H9 (cell line): ENCODE measurements at regions not wholly inside any gene's neighbourhood (a gene's known extent, or its start where the extent isn't known, plus 50 kb on each side); places are given as distances from the start of the nearest gene placed in this dataset.
A peak's percentile ranks its signal among the peaks of the same experiment; 100 is the strongest.

Experiments
- DNase-seq: peaks from one replicate; pipeline ENCODE4 v3.0.0-alpha.2; 2017
- H2AFZ ChIP-seq: one replicate; pipeline ENCODE4 v1.6.1; 2013; ENCODE audit warnings: mild to moderate bottlenecking, low read length, control low read depth, moderate library complexity
- H2AK5ac ChIP-seq: 2 replicates; pipeline ENCODE4 v1.6.1; 2013; ENCODE audit warnings: low read length, control low read depth, mixed read lengths; ENCODE audit not compliant: insufficient read length
- H2BK120ac ChIP-seq: one replicate; pipeline ENCODE4 v1.6.1; 2013; ENCODE audit warnings: low read depth, mild to moderate bottlenecking, low read length, control low read depth, inconsistent platforms; ENCODE audit not compliant: poor library complexity, severe bottlenecking
- H2BK12ac ChIP-seq: 2 replicates; pipeline ENCODE4 v1.6.1; 2013; ENCODE audit warnings: low read length, control low read depth, mixed read lengths, low read depth; ENCODE audit not compliant: insufficient read length
- H2BK15ac ChIP-seq: 2 replicates; pipeline ENCODE4 v1.6.1; 2013; ENCODE audit warnings: low read depth, low read length, control low read depth
- H2BK20ac ChIP-seq: one replicate; pipeline ENCODE4 v1.6.1; 2013; ENCODE audit warnings: low read depth, mild to moderate bottlenecking, low read length, control low read depth, inconsistent platforms; ENCODE audit not compliant: poor library complexity, severe bottlenecking
- H2BK5ac ChIP-seq: 2 replicates; pipeline ENCODE4 v1.6.1; 2013; ENCODE audit warnings: low read length, control low read depth, mixed read lengths; ENCODE audit not compliant: insufficient read length
- H3K14ac ChIP-seq: 2 replicates; pipeline ENCODE4 v1.6.1; 2013; ENCODE audit warnings: low read length, control low read depth; ENCODE audit not compliant: insufficient read depth
- H3K18ac ChIP-seq: 2 replicates; pipeline ENCODE4 v1.6.1; 2013; ENCODE audit warnings: low read depth, mild to moderate bottlenecking, mixed read lengths, low read length, control low read depth; ENCODE audit not compliant: insufficient read length
- H3K23ac ChIP-seq: 2 replicates; pipeline ENCODE4 v1.6.1; 2013; ENCODE audit warnings: low read length, control low read depth, mixed read lengths, low read depth; ENCODE audit not compliant: insufficient read length
- H3K23me2 ChIP-seq: 2 replicates; pipeline ENCODE4 v1.6.1; 2013; ENCODE audit warnings: low read depth, mild to moderate bottlenecking, mixed read lengths, low read length, control low read depth; ENCODE audit not compliant: insufficient read length, poor library complexity, severe bottlenecking
- H3K27ac ChIP-seq: 2 replicates; pipeline ENCODE4 v1.5.1; 2013; ENCODE audit warnings: low read length, control low read depth, mixed read lengths, low read depth; ENCODE audit not compliant: insufficient read length
- H3K27me3 ChIP-seq: 2 replicates; pipeline ENCODE4 v1.6.1; 2013; ENCODE audit warnings: low read length, control low read depth, inconsistent platforms; ENCODE audit not compliant: insufficient read depth
- H3K4ac ChIP-seq: 2 replicates; pipeline ENCODE4 v1.6.1; 2013; ENCODE audit warnings: low read depth, mild to moderate bottlenecking, control low read depth, inconsistent platforms, low read length, moderate library complexity
- H3K4me1 ChIP-seq: 2 replicates; pipeline ENCODE4 v1.6.1; 2013; ENCODE audit warnings: low read length, control low read depth, inconsistent platforms; ENCODE audit not compliant: insufficient read depth
- H3K4me2 ChIP-seq: 2 replicates; pipeline ENCODE4 v1.6.1; 2013; ENCODE audit warnings: low read length, control low read depth, mixed read lengths; ENCODE audit not compliant: insufficient read length, insufficient read depth
- H3K56ac ChIP-seq: 2 replicates; pipeline ENCODE4 v1.6.1; 2013; ENCODE audit warnings: low read depth, mild to moderate bottlenecking, mixed read lengths, low read length, control low read depth; ENCODE audit not compliant: insufficient read length
- H3K79me1 ChIP-seq: 2 replicates; pipeline ENCODE4 v1.6.1; 2013; ENCODE audit warnings: low read depth, mild to moderate bottlenecking, moderate library complexity, low read length, control low read depth, inconsistent platforms; ENCODE audit not compliant: insufficient read depth, poor library complexity, severe bottlenecking
- H3K79me2 ChIP-seq: 2 replicates; pipeline ENCODE4 v1.6.1; 2013; ENCODE audit warnings: low read length, control low read depth, inconsistent platforms; ENCODE audit not compliant: insufficient read depth
- H3K9ac ChIP-seq: 2 replicates; pipeline ENCODE4 v1.6.1; 2013; ENCODE audit warnings: low read length, control low read depth, mixed read lengths; ENCODE audit not compliant: insufficient read length; ENCODE audit errors: extremely low read depth
- H3K9me3 ChIP-seq: one replicate; pipeline ENCODE4 v1.6.1; 2013; ENCODE audit warnings: low read depth, low read length, inconsistent platforms; ENCODE audit not compliant: control insufficient read depth
- H3T11ph ChIP-seq: one replicate; pipeline ENCODE4 v1.6.1; 2013; ENCODE audit warnings: mild to moderate bottlenecking, low read length, control low read depth, inconsistent platforms
- H4K20me1 ChIP-seq: one replicate; pipeline ENCODE4 v1.6.1; 2013; ENCODE audit not compliant: control insufficient read depth, insufficient read length, insufficient read depth
- H4K5ac ChIP-seq: 2 replicates; pipeline ENCODE4 v1.6.1; 2013; ENCODE audit warnings: low read depth, mild to moderate bottlenecking, mixed read lengths, low read length, control low read depth; ENCODE audit not compliant: insufficient read length
- H4K8ac ChIP-seq: replicated peaks from 2 replicates; pipeline ENCODE4 v1.6.1; 2013; ENCODE audit warnings: low read length, control low read depth, mixed read lengths, low read depth; ENCODE audit not compliant: insufficient read length
- H4K91ac ChIP-seq: 2 replicates; pipeline ENCODE4 v1.6.1; 2013; ENCODE audit warnings: low read depth, mild to moderate bottlenecking, moderate library complexity, mixed read lengths, low read length, control low read depth; ENCODE audit not compliant: insufficient read length
- H3K27ac Mint-ChIP-seq, 3 experiments: 2 replicates in 2 of 3; 3 replicates in 1 of 3; pipeline ENCODE4 v1.8.0; 2020 to 2021; ENCODE audit warnings: mixed read lengths in 3 of 3, mild to moderate bottlenecking in 1 of 3, moderate library complexity in 1 of 3
- H3K27me3 Mint-ChIP-seq: 2 replicates; pipeline ENCODE4 v1.8.0; 2021; ENCODE audit warnings: low read depth, mild to moderate bottlenecking, moderate library complexity, mixed read lengths
- H3K36me3 Mint-ChIP-seq, 3 experiments: 2 replicates in 2 of 3; 3 replicates in 1 of 3; pipeline ENCODE4 v1.8.0; 2020 to 2021; ENCODE audit warnings: low read depth in 3 of 3, mixed read lengths in 3 of 3; ENCODE audit not compliant: insufficient read depth in 1 of 3
- H3K4me1 Mint-ChIP-seq, 2 experiments: 2 replicates each; pipeline ENCODE4 v1.8.0; 2020; ENCODE audit warnings: mixed read lengths in 2 of 2
- H3K4me3 Mint-ChIP-seq, 2 experiments: 2 replicates in 1 of 2; 3 replicates in 1 of 2; pipeline ENCODE4 v1.8.0; 2020 to 2021; ENCODE audit warnings: mild to moderate bottlenecking in 2 of 2, mixed read lengths in 2 of 2, moderate library complexity in 1 of 2
- H3K9me3 Mint-ChIP-seq, 2 experiments: 2 replicates in 1 of 2; 3 replicates in 1 of 2; pipeline ENCODE4 v1.8.0; 2020; ENCODE audit warnings: mild to moderate bottlenecking in 2 of 2, mixed read lengths in 2 of 2, moderate library complexity in 1 of 2
- CTCF ChIP-seq: fragments of 200-600 bp; sonication (generic); conservative IDR thresholded peaks from 3 replicates; pipeline ENCODE4 v1.8.0; 2021; ENCODE audit warnings: antibody characterized with exemption, mild to moderate bottlenecking
- WGBS: extraction: QIAGEN DNeasy Blood & Tissue Kit; methylation state at CpG from one replicate; pipeline ENCODE4 v1.1.7; 2013; ENCODE audit warnings: missing lambda C conversion rate, low lambda C conversion rate, mixed read lengths; ENCODE audit not compliant: insufficient read length; ENCODE audit errors: extremely low coverage; 5-methylcytosine and 5-hydroxymethylcytosine counted together

- DNase-seq: no peak
- H4K20me1 ChIP-seq: no peaks in the 10 kb centered on the region
- no peaks in the 10 kb centered on the region; the same call in 1 of the 2 replicates for H3K4me1 ChIP-seq
- no peak overlapping the region for H2AK5ac ChIP-seq
- H2BK15ac ChIP-seq: no peak overlapping the region
- H3K56ac ChIP-seq: no peak overlapping the region
- H3K36me3 Mint-ChIP-seq: no peaks in the 10 kb centered on the region
- no peak overlapping the region for H3K18ac ChIP-seq
- H3K27ac ChIP-seq: no peak overlapping the region
- H3K27me3 ChIP-seq: no peaks in the 10 kb centered on the region
- no peak overlapping the region for H3K9ac ChIP-seq
- H2BK5ac ChIP-seq: no peak overlapping the region
- no peak overlapping the region for H2BK12ac ChIP-seq
- H3K4me2 ChIP-seq: no peak overlapping the region
- no peak overlapping the region for H4K8ac ChIP-seq
- H2BK20ac ChIP-seq: no peak overlapping the region
- no peak for TF ChIP-seq CTCF
- H3K23me2 ChIP-seq: no peaks in the 10 kb centered on the region
- no peak overlapping the region for H4K91ac ChIP-seq
- no peak overlapping the region for H2BK120ac ChIP-seq
- H2AFZ ChIP-seq: no peak overlapping the region
- H3K27me3 Mint-ChIP-seq: no peaks in the 10 kb centered on the region
- no peaks in the 10 kb centered on the region for H3K79me2 ChIP-seq
- H3K14ac ChIP-seq: no peak overlapping the region
- no peak overlapping the region for H3K4me3 Mint-ChIP-seq
- H3K9me3 ChIP-seq: no peaks in the 10 kb centered on the region
- peaks cover 14 to 15% of the 10 kb centered on the region in 2 experiments for H3K4me1 Mint-ChIP-seq
- H3K27ac Mint-ChIP-seq: peak overlapping the region in 1 of 3 experiments; percentile 26; a peak in 2 of 7 replicates
- no peaks in the 10 kb centered on the region for H3K9me3 Mint-ChIP-seq
- H3K4ac ChIP-seq: no peak overlapping the region
- no peak overlapping the region for H4K5ac ChIP-seq
- no CpG with 5 or more reads among the region's 8 CpGs for WGBS
- no peak overlapping the region for H3T11ph ChIP-seq
- no peak overlapping the region for H3K23ac ChIP-seq
- H3K79me1 ChIP-seq: no peaks in the 10 kb centered on the region
Measured at GRCh38 chr4:11197631-11198341, 230.9 kb downstream of the HS3ST1 start.
